Ramos (cell line): ENCODE measurements at regions not wholly inside any gene's neighbourhood (a gene's known extent, or its start where the extent isn't known, plus 50 kb on each side); places are given as distances from the start of the nearest gene placed in this dataset.

Experiments used
- in situ Hi-C: fragments of 300-500 bp; cut with MboI; formaldehyde crosslinking; loops from one replicate; pipeline ENCODE4 v1.14.3; 2022; ENCODE audit warnings: low sequenced_read_pairs; ENCODE audit not compliant: unreplicated experiment

DNA sequence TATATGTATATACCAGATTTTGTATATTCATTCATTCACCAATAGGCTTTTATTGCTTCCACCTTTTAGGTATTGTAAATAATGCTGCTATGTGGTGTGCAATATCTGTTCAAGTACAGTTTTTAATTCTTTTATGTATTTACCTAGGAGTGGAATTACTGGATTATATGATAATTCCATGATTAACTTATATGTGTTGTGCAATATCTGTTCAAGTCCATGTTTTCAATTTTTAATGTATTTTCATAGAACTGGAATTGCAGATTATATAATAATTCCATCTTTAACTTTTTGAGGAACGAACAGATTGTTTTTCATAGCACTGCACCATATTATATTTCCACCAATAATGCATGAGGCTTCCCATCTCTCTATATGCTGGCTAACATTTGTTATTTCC is 50.6 kb upstream of the L3MBTL4 start:
- in situ Hi-C loops: no loop called here

DNA sequence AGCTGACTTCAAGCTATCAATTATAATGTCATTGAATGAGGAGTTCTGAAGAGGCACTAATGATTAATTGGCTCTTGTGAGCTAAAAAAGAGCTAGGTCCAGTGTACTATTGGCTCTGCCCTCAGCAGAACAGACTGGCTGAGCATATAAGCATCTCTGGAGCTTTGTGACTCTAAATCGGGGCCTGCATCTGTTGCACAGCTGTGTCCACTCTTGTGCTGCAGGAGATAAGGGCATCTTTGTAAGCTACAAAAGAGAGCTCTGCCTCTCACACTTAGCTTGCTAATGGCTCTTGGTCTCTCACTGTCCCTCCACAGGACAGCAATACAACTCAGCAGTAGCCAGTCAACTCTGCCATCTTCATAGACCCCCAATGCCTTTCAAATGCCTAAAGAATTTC is 61.5 kb upstream of the L3MBTL4 start:
- in situ Hi-C loops: no loop called here

DNA sequence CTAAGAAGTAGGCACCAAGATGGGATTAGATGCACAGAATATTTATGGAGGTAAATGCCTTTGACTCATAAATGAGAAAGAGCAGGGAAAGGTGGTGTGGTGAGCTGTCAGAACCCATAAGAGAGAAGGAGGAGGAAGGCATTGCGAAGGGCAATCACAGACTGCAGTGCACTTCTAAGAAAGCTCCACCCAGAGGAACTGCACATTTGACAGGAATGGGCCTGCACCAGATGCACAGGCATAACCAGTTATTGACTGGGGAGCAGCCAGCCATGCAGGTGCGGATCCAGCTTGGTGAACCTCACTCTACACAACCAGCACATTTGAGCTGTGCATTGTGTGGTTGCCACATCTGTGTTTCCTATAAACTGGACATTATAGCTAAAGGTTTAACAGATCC is 62.2 kb upstream of the L3MBTL4 start:
- in situ Hi-C loops: no loop called here

DNA sequence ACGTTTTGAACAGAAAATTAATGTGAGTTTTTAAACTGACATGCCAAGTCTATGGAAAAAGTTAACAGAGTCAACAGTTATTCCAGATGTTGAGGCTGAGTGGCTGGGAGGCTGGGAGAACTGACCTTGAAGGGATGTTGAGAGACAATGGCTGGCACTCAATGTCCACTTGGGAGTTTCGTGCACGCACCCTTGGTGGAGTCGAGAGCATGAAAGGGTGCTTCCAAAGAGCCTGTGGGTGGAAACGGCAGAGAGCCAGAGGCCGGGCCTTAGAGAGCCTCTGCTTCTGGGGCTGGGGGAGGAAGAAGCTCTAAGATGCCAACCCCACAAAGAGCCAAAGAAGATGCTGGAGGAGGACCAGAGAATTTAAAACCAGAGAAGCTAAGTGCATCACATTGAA is 63.4 kb upstream of the L3MBTL4 start:
- in situ Hi-C loops: no loop called here

DNA sequence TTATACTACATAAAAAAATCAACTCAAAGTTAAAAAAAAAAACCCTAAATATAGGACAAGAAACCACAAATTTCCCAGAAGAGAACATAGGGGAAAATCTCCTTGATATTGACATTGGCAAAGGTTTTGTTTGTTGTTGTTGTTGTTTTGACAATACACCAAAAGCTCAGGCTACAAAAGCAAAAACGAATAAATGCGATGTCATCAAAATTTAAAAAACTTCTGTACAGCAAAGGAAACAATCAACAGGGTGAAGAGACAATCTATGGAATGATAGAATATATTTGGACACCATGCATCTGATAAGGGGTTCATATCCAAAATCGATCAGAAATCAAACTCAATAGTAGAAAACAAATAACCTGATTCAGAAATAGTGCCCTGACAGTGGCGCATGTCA is 65.0 kb upstream of the L3MBTL4 start:
- in situ Hi-C loops: no loop called here

DNA sequence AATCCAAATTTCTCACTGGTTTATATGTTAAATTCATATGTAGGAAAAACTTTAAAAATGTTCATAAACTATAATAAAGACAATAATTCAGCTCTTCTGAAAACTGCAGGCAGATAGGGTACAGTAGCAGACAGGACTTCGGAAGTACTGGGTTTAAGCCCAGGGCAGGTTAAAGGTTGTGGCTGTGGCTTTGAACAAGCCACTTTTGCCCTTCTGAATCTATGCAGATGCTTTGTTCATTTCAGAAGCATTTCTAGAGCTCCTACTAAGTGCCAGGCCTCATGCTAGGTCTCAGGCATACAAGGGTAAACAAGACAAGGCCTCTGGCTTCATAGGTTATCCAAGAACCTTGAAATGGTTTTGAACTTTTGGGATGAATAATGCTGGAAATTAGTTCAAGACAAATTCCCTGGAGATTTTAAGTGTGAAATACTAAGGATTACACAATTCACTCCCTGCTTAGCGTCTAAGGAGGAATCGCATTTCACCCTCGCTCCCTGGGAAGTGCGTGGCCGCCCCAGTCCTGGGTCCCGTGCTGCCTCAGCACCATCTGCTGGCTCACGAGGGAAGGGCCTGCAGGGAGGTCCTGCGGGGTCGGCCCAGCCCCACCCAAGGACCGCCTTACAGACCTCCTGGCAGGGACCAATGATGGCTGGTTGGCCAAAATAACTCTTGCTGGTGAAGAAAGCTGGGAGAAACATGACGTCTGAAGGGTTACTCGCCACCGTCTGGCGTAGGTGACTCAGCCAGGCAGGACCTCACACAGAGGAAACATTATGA is 67.7 kb upstream of the L3MBTL4 start:
- in situ Hi-C loops: no loop called here

DNA sequence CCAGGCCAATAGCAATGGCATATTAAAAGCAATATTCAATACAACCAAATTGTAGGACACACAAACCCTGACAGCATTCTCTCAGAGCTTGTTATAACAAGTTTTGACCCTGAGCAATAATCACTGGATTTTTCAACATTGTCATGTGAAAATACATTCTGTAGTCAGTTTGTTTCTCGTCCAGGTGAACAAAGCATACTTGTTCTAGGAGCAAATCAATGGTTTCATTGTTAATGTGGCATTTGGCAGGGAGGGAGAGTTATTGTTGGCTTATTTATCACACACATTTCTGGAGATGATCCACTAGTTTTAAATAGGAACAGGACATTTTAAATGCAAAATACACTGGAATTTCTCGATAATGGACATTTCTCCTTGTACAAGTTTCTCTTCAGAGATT is 69.9 kb upstream of the L3MBTL4 start:
- in situ Hi-C loops: no loop called here

DNA sequence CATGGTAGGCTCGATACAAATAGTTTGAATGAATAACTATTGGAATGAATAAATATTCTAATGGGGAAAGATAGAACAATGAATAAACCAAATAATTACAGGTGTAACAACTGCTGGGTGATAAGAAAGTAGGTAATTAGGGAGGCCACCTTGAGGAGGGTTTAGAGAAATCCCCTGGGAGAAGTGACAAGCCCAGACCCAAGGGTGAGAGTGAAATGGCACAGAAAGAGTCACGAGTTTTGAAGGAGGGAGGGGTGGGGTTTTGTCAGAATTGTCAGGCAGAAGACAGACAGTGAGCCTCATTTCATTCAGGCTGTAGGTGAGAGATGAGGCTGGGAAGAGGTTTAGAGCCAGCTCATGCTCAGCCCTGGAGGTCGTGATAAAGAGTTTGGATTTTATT is 71.6 kb upstream of the L3MBTL4 start:
- in situ Hi-C loops: no loop called here

DNA sequence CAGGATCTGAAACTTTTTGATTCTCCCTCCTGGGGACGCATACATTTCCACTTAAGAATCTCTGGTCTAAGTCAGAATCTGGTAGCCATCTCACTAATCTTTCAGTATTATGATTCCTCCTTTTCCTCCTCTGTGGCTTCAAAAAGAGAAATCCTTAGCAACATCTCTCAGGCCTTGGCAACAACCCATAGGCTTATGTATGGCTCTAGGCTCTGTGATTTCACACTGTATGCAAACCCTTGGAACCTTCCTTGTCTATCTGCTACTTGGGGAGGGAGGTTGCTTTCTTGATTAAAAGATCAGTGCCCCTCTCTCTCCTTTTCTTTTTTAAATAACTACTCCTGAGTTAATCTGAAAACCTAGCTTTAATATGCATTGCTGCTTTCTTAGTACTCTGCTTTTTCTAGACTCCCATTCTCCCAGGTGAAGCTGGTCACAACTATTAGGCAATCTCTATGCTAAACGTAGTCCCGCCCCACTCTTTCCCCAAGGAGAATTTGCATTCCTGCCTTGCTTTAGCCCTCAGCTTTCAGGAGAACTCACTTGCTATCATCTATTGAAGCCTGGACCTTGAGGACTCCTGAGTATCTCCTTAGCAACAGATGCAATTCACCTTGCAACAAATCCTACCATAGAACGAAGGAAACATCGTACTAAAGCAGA is 72.2 kb upstream of the L3MBTL4 start:
- in situ Hi-C loops: no loop called here

DNA sequence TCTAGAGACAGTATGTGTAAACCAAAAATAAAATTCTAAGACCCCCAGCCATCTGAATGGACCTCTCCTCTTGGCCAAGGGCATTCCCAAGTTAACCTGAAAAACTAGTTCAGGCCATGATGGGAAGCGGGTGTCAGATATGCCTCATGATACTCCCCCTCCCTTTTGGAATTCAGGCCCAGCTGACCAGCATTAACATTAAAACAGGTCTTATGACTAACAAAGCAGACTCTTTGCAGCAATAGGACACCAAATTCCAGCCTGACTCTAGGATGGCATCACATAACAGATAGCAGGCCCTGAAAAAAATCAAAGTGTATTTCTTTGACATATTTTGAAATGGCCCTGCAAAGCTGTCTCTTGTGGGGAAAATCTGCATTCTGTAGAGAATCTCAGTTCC is 73.3 kb upstream of the L3MBTL4 start:
- in situ Hi-C loops: no loop called here

DNA sequence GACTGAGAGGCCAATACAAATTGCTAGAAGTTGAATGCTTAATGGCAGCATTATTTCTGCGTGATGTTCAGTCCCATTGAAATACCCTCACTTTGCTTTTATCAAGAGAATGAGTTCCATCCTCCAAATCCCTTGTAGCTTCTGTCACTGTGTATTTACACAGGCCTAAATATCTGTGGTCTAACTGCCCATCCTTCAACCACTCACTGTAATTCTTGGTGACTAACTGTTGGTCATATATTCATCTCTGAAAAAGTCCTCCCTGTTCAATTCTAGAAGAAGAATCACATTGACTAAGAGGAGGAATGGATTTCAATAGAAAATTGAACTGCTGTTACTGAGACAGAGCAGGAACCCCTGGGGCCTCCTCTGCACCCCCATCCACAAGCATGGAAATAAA is 74.2 kb upstream of the L3MBTL4 start:
- in situ Hi-C loops: no loop called here

DNA sequence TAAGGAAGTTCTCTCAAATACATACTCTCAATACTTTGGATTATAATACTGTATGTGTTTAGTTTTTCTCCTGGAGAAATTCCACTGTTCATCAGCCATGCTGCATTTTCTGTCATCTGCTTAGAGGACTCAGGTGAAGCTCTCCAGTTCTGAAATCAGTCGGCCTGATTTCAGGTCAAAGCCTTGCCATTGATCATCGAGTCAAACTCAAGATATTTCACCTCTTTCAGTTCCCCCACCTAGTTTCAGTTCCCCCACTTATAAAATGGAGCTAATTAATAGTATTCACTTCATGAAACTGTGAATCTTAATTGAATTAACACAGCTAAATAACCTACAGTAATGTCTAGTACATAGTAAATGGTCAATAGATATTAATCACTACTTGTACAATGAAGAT is 75.3 kb upstream of the L3MBTL4 start:
- in situ Hi-C loops: no loop called here

DNA sequence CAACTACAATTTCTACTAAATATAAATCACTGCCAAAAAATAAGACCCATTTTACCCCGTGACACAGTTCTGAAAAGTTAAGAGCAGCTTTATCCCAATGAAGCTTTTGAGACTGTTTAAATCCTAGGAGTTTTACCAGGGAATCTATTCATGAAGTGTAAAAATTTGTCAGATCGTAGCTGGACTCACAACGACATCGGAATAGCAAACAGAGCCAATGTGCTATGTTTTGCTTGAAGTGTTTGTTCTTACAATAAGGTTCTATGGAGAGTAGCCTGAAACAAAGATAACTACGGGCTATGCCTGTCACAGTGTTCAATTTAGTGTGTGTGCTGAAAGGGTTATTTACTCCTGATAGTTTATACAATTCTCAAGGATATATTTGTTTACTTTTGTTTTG is 78.5 kb upstream of the L3MBTL4 start:
- in situ Hi-C loops: no loop called here

DNA sequence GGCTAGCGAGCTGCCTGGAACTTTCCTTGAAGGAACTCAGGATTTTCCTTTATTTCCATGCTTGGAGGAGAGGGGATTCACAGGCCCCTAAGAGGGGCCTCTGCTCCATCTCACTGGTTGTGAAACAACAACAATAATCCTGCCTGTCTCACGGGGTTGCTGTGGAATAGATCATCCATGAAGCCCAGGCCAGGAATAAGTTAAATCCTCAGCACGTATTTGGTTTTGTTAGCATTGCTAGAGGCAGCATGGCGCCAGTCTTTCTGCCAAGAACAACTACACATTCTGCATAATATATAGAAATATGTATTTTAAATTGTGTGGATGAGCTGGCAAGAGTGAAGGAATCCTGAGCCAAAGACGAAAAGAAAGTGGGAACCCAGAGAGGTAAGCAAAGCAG is 80.8 kb upstream of the L3MBTL4 start:
- in situ Hi-C loops: no loop called here

DNA sequence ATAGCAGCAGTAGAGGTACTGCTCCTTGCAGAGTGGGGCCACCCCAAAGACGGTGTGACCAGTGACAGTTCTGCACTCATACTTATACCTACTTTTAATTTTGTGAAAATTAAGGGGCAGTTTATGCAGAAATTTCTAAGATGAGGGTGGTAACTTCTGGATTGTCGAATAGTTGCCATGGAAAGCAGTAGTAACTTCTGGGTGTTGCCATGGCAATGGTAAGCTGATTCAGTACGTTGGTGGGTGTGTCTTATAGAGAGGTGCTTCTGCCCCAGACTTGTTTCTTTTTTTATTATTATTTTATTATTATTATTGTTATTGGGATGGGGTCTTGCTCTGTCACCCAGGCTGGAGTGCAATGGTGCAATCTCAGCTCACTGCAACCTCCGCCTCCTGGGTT is 82.8 kb upstream of the L3MBTL4 start:
- in situ Hi-C loops: no loop called here

DNA sequence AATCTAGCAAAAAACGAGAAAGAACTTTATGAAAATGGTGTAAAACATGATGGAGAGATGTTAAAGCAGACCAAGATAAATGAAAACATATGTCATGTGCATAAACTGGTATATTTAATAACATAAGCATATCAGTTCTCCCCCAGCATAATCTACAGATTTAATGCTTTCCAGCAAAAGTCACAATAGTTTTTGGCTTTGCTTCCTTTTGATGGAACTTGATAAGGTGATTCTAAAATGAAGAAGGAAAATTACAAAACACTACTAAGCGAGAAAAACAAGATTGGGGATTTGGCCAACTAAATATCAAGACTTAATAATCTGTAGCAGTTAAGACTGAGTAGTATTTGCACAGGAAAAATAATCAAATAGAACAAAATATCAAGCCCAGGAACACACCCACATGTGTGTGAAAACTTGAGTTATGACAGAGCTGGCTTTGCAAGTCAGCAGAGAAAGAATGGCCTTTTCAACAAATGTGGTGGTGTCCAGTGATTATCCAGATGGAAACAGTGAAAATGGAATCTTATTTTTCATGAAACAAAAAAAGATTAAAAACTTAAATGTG is 83.7 kb upstream of the L3MBTL4 start:
- in situ Hi-C loops: no loop called here

DNA sequence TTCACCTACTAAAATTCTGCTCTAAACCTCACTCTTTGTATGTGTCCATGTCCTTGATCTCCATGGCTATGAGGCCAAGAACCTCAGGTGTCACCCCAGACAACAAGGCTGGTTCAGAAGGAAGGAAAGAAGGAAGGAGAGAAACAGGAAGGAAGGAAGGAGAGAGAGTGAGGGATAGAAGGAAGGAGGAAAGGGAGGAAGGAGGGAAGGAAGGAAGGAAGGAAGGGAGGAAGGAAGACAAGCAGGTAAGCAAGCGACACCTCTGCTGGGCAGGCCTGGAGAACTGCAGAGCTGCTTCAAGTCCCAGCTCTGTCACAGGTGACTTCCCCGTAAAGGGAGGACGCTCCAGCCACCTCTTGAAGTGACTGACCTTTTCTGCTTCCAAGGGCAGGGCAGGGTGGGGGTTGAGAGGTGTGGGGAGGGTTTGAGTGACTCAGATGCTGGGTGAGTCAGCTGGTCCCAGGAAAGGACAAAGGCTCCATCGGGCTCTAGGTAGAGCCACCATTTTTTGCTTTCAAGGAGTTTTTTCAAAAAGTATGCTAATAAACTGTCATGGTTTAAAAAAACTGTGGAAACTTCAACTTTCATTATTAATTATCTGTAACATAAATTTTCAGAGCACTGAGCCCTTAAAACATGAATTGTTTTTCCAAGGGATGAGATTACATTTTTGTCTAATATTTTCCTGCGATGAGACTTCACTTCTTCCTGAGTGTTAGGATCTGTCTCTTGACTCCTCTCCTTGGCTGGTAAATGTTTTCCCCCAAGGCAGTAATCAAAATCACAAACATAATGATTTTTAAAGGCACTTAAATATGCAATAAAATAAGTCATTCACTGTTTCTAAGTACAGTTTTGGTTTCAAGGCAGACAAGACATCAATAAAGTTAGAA is 90.1 kb upstream of the L3MBTL4 start:
- in situ Hi-C loops: loop anchor here (25.0 kb wide), 2 partner anchors 618 to 1443 kb away; partner anchors contain the start of gene TMEM200C

DNA sequence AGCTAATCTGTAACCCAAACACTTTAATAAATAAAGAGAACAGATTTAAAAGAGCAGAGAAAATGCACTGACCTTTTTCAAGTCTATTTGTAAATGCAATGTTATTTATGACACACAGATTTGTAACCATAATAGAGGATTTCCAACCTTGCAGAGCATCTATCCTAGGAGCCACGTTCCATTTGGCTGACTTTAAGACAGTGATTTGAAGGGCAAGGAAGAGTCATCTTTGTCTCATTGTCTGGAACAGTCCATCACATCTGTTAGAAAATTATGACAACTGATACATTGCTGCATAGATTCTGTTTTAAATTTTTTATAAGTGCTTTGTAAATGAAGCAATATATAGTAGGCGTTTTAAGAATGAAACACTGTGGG is 90.8 kb upstream of the L3MBTL4 start:
- in situ Hi-C loops: loop anchor here (25.0 kb wide), 2 partner anchors 618 to 1443 kb away; partner anchors contain the start of gene TMEM200C

DNA sequence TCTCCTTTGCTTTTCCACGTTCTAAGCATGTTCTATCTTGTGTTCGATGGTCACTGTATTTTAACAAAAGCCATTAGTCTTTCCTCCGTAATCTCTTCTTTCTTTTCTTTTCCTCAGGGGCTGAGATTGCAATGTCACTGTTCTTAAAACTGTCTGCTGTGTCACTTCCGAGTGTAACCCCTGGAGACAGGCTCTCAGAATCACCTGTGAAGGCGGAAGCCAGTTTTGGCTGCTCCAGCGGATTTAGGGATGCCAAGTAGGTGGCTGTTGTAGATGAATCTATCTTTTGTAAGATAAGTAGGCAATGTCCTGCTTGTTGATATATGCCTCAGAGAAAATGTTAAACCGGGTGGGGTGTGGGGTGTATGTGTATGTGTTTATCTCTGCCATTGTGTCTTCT is 94.7 kb upstream of the L3MBTL4 start:
- in situ Hi-C loops: loop anchor here (25.0 kb wide), 2 partner anchors 622 to 1447 kb away; partner anchors contain the start of gene TMEM200C

DNA sequence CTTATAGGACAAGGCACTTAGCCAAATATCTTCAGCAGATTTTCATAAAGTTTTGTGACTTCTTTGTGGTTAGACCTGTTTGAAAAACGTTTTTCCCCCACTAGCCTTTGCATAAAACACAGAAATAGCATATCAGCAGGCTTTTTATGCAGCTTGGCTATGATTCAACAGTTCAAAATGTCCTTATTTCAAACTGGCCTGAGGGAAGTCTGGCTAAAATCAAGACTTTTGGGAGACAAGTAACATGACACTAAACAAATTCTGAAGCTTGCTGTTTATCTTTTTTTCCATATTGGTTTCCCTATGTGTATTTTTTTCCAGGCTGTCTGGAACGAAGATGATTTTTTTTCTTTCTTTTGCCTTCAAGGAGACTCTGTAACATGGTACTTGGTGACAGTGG is 95.1 kb upstream of the L3MBTL4 start:
- in situ Hi-C loops: loop anchor here (25.0 kb wide), 2 partner anchors 623 to 1448 kb away; partner anchors contain the start of gene TMEM200C
